PC-3 (cell line): ENCODE measurements at regions not wholly inside any gene's neighbourhood (a gene's known extent, or its start where the extent isn't known, plus 50 kb on each side); places are given as distances from the start of the nearest gene placed in this dataset.

ENCODE experiments used
- ATAC-seq: fragments of 200-7000 bp; cut with Tn5 transposase; 2 replicates; pipeline ENCODE4 v1.9.1; 2020; ENCODE audit warnings: mild to moderate bottlenecking, moderate library complexity
- BruUV-seq: library from RNA; stranded (reverse); fragments of 400-500 nt; replicated peaks from 2 replicates; lab custom pipeline; 2021; lab: Mats Ljungman, UMichigan
- CTCF ChIA-PET: fragments of 300-600 bp; sonication (Branson Sonifier 250); formaldehyde crosslinking; loops from one replicate; lab custom pipeline; 2022; ENCODE audit warnings: antibody characterized with exemption; lab: Charles Lee
- POLR2A ChIA-PET: fragments of 300-600 bp; sonication (Branson Sonifier 250); formaldehyde crosslinking; loops from one replicate; lab custom pipeline; 2022; ENCODE audit warnings: antibody characterized with exemption; ENCODE audit not compliant: unreplicated experiment; lab: Charles Lee
- DNase-seq: peaks from one replicate; pipeline ENCODE4 v3.0.0-alpha.2; 2015
- H2AFZ ChIP-seq: fragments of 300-600 bp; sonication (generic); 2 replicates; pipeline ENCODE4 v1.6.0; 2016; ENCODE audit warnings: antibody characterized with exemption, low read length
- H3F3A ChIP-seq: fragments of 300-600 bp; sonication (generic); one replicate; pipeline ENCODE4 v1.6.0; 2017; ENCODE audit warnings: antibody characterized with exemption, low read length, control low read depth, mild to moderate bottlenecking; ENCODE audit not compliant: unreplicated experiment
- H3K27ac ChIP-seq: fragments of 300-600 bp; sonication (generic); 2 replicates; pipeline ENCODE4 v1.5.1; 2016; ENCODE audit warnings: mild to moderate bottlenecking, low read length
- H3K27me3 ChIP-seq: fragments of 300-600 bp; sonication (generic); 2 replicates; pipeline ENCODE4 v1.6.1; 2016; ENCODE audit warnings: low read length, mixed read lengths
- H3K36me3 ChIP-seq: fragments of 300-600 bp; sonication (generic); 2 replicates; pipeline ENCODE4 v1.6.1; 2016; ENCODE audit warnings: low read depth, mixed run types, low read length, mixed read lengths
- H3K4me1 ChIP-seq: fragments of 300-600 bp; sonication (generic); 2 replicates; pipeline ENCODE4 v1.5.1; 2016; ENCODE audit warnings: low read length; ENCODE audit not compliant: insufficient read depth
- H3K4me2 ChIP-seq: fragments of 300-600 bp; sonication (generic); 2 replicates; pipeline ENCODE4 v1.6.0; 2016; ENCODE audit warnings: low read length
- H3K4me3 ChIP-seq: fragments of 300-600 bp; sonication (generic); 2 replicates; pipeline ENCODE4 v1.5.1; 2016; ENCODE audit warnings: mild to moderate bottlenecking, low read length, mixed read lengths
- H3K79me2 ChIP-seq: fragments of 300-600 bp; sonication (generic); 2 replicates; pipeline ENCODE4 v1.6.1; 2017; ENCODE audit warnings: low read length, mixed read lengths
- H3K9ac ChIP-seq: fragments of 300-600 bp; sonication (generic); 2 replicates; pipeline ENCODE4 v1.6.0; 2016; ENCODE audit warnings: mild to moderate bottlenecking, low read length
- H3K9me2 ChIP-seq: fragments of 300-600 bp; sonication (generic); replicated peaks from 2 replicates; pipeline ENCODE4 v1.6.1; 2016; ENCODE audit warnings: mixed run types, low read length, mixed read lengths
- H3K9me3 ChIP-seq: fragments of 300-600 bp; sonication (generic); 2 replicates; pipeline ENCODE4 v1.6.1; 2016; ENCODE audit warnings: low read length, mixed read lengths
- H4K20me1 ChIP-seq: fragments of 300-600 bp; sonication (generic); 2 replicates; pipeline ENCODE4 v1.6.1; 2016; ENCODE audit warnings: low read length, mixed read lengths
- CTCF ChIP-seq: fragments of 300-600 bp; sonication (generic); conservative IDR thresholded peaks from 2 replicates; pipeline ENCODE4 v1.5.1; 2017; ENCODE audit warnings: antibody characterized with exemption, low read depth, mild to moderate bottlenecking, low read length
- EZH2 ChIP-seq: fragments of 300-600 bp; sonication (generic); IDR thresholded peaks from one replicate; pipeline ENCODE4 v1.6.1; 2017; ENCODE audit warnings: antibody characterized with exemption, mild to moderate bottlenecking, low read length; ENCODE audit not compliant: unreplicated experiment
- EZH2phosphoT487 ChIP-seq: fragments of 300-600 bp; sonication (generic); IDR thresholded peaks from 2 replicates; pipeline ENCODE4 v1.6.1; 2018; ENCODE audit warnings: mild to moderate bottlenecking, antibody characterized with exemption, low read length, borderline replicate concordance
- intact Hi-C: fragments of 100-400 bp; cut with micrococcal nuclease; formaldehyde crosslinking; loops from 2 replicates; pipeline ENCODE4 v1.9.0; 2023

GRCh38 chr3:65035246-65035645 lies 347.4 kb upstream of the ADAMTS9 start:
- intact Hi-C loops: no loop called here
- DNase-seq (no peak), ATAC-seq (no peak)
- Histone ChIP-seq H3F3A (no peaks in the 10 kb centered on the region), H2AFZ (no peak overlapping the region), H3K79me2 (no peaks in the 10 kb centered on the region), H3K4me1 (no peaks in the 10 kb centered on the region), H3K9ac (no peak overlapping the region), H3K27me3 (no peaks in the 10 kb centered on the region), H3K4me2 (no peak overlapping the region), H3K36me3 (no peaks in the 10 kb centered on the region), H3K9me2 (no peaks in the 10 kb centered on the region), H3K27ac (no peak overlapping the region), H3K9me3 (no peaks in the 10 kb centered on the region), H4K20me1 (no peaks in the 10 kb centered on the region), H3K4me3 (no peak overlapping the region)
- ChIA-PET POLR2A (no interaction called here), CTCF (no interaction called here)
- no TSS peak for BruUV-seq
- TF ChIP-seq EZH2 (no peak), EZH2phosphoT487 (no peak), CTCF (no peak)

GRCh38 chr3:65033576-65033975 lies 345.8 kb upstream of the ADAMTS9 start:
- Histone ChIP-seq H3K79me2 (no peaks in the 10 kb centered on the region), H3K9me2 (no peaks in the 10 kb centered on the region), H3F3A (no peaks in the 10 kb centered on the region), H3K9me3 (no peaks in the 10 kb centered on the region), H3K27ac (no peak overlapping the region), H2AFZ (no peak overlapping the region), H3K27me3 (no peaks in the 10 kb centered on the region), H3K4me3 (no peak overlapping the region), H3K9ac (no peak overlapping the region), H3K4me1 (no peaks in the 10 kb centered on the region), H3K36me3 (no peaks in the 10 kb centered on the region), H4K20me1 (no peaks in the 10 kb centered on the region), H3K4me2 (no peak overlapping the region)
- no peak for DNase-seq
- intact Hi-C loops: no loop called here
- BruUV-seq: no TSS peak
- no peak for ATAC-seq
- CTCF ChIA-PET: no interaction called here
- no peak for TF ChIP-seq CTCF
- POLR2A ChIA-PET: no interaction called here

GRCh38 chr3:65030847-65031463 lies 343.2 kb upstream of the ADAMTS9 start:
- H3K27ac ChIP-seq: no peak overlapping the region
- no peak for TF ChIP-seq CTCF
- H3K79me2 ChIP-seq: no peaks in the 10 kb centered on the region
- H3K27me3 ChIP-seq: no peaks in the 10 kb centered on the region
- H3K9me2 ChIP-seq: no peaks in the 10 kb centered on the region
- H3K4me2 ChIP-seq: no peak overlapping the region
- no peak for ATAC-seq
- H2AFZ ChIP-seq: no peak overlapping the region
- H4K20me1 ChIP-seq: no peaks in the 10 kb centered on the region
- H3K4me3 ChIP-seq: no peak overlapping the region
- H3K9ac ChIP-seq: no peak overlapping the region
- peak; percentile 8 for DNase-seq
- no peaks in the 10 kb centered on the region for H3F3A ChIP-seq
- CTCF ChIA-PET: no interaction called here
- H3K36me3 ChIP-seq: no peaks in the 10 kb centered on the region
- no TSS peak for BruUV-seq
- H3K4me1 ChIP-seq: no peaks in the 10 kb centered on the region
- intact Hi-C loops: no loop called here
- H3K9me3 ChIP-seq: no peaks in the 10 kb centered on the region
- POLR2A ChIA-PET: no interaction called here
